Lung microvascular endothelial cell (primary cell): ENCODE measurements at regions not wholly inside any gene's neighbourhood (a gene's known extent, or its start where the extent isn't known, plus 50 kb on each side); places are given as distances from the start of the nearest gene placed in this dataset.

Experiments used
- DNase-seq, 2 donors: peaks; one replicate each; pipeline versions ENCODE4 v3.0.0 to v3.0.0-alpha.2; 2010; ENCODE audit warnings: low read depth in 2 of 2

- DNase-seq: no peak
These were observed 2354.8 kb upstream of the C9orf72 start for GRCh38 chr9:29928072-29928471.

- no peak for DNase-seq
These were observed 2366.3 kb upstream of the C9orf72 start for GRCh38 chr9:29939559-29939958.

GRCh38 chr9:29945012-29945411 lies 2371.7 kb upstream of the C9orf72 start:
- DNase-seq: no peak

GRCh38 chr9:29958469-29958868 lies 2385.2 kb upstream of the C9orf72 start:
- no peak for DNase-seq

GRCh38 chr9:29965834-29966233 lies 2392.6 kb upstream of the C9orf72 start:
- no peak for DNase-seq

- no peak for DNase-seq
These were observed 2393.0 kb upstream of the C9orf72 start for GRCh38 chr9:29966247-29966646.

- DNase-seq: no peak
These were observed 2395.6 kb upstream of the C9orf72 start for GRCh38 chr9:29968831-29969230.

- no peak for DNase-seq
These were observed 2396.1 kb upstream of the C9orf72 start for GRCh38 chr9:29969408-29969807.

GRCh38 chr9:29969856-29970647 lies 2396.8 kb upstream of the C9orf72 start:
- DNase-seq: no peak

- DNase-seq: no peak
These were observed 2400.9 kb upstream of the C9orf72 start for GRCh38 chr9:29974197-29974596.

GRCh38 chr9:29976981-29977380 lies 2403.7 kb upstream of the C9orf72 start:
- DNase-seq: no peak

GRCh38 chr9:29981013-29981412 lies 2403.4 kb upstream of the ACO1 start:
- DNase-seq: no peak

GRCh38 chr9:29999645-30000044 lies 2384.8 kb upstream of the ACO1 start:
- no peak for DNase-seq

- DNase-seq: no peak
These were observed 2373.8 kb upstream of the ACO1 start for GRCh38 chr9:30010691-30011090.

GRCh38 chr9:30012622-30013021 lies 2371.8 kb upstream of the ACO1 start:
- DNase-seq: no peak

- no peak for DNase-seq
These were observed 2369.4 kb upstream of the ACO1 start for GRCh38 chr9:30015073-30015472.

- DNase-seq: no peak
These were observed 2364.3 kb upstream of the ACO1 start for GRCh38 chr9:30020161-30020560.

GRCh38 chr9:30035761-30036160 lies 2348.7 kb upstream of the ACO1 start:
- DNase-seq: no peak

GRCh38 chr9:30036558-30036957 lies 2347.9 kb upstream of the ACO1 start:
- no peak for DNase-seq

- no peak for DNase-seq
These were observed 2344.7 kb upstream of the ACO1 start for GRCh38 chr9:30039712-30040111.

GRCh38 chr9:30048396-30048795 lies 2336.0 kb upstream of the ACO1 start:
- DNase-seq: no peak

- DNase-seq: no peak
These were observed 2326.0 kb upstream of the ACO1 start for GRCh38 chr9:30058463-30058862.

- no peak for DNase-seq
These were observed 2323.5 kb upstream of the ACO1 start for GRCh38 chr9:30060976-30061375.

- no peak for DNase-seq
These were observed 2318.6 kb upstream of the ACO1 start for GRCh38 chr9:30065888-30066287.
